HG02678 (cell line): ENCODE measurements at regions not wholly inside any gene's neighbourhood (a gene's known extent, or its start where the extent isn't known, plus 50 kb on each side); places are given as distances from the start of the nearest gene placed in this dataset.

ENCODE experiments used
- ATAC-seq: cut with Tn5 transposase; IDR thresholded peaks from one replicate; pipeline ENCODE4 v1.9.1; 2021; ENCODE audit warnings: mild to moderate bottlenecking, moderate library complexity; ENCODE audit not compliant: unreplicated experiment

DNA sequence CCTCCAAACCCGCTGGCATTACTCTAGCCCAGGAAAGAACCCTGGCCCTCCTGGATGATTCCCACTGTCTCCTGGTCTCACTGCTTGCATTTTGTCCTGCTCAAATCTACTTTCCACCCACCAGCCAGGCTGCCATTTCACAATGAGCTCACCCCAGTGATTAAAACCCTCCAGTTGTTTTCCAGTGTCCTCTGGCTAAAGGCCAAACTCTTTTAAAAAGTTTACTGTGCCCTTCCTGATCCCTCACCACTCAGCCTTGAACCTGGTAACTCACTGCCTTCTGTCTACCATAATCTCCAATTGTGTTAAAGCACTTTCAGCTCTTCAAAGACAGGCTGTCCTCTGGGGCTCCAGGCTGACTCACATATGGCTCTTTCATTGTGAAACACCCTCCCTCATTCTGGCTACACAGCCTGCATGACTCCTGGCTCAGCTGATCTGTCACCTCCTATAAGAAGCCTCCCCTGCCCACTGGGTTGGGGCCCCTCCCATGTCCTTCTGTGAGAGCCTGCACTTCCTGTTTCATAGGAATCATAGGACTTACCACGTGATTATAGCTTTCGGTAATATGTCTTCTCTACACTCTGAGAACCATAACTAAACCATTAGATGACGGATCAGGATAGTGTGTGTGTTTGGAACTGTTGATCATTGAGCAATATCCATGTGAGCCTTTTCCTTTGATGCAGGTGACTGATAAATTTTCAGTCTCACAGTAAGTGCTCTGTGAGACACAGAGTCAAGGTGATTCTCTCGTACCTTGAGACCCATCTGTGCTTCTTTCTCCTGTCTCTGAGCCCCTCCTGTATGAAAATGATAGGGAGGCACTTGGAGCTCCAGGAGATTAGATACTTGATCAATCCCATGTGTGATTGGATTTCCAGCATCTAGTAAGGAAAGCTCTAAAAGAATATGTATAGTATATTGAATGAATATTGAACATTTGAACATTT, 590.8 kb upstream of the ID2 start:
- no peak for ATAC-seq

DNA sequence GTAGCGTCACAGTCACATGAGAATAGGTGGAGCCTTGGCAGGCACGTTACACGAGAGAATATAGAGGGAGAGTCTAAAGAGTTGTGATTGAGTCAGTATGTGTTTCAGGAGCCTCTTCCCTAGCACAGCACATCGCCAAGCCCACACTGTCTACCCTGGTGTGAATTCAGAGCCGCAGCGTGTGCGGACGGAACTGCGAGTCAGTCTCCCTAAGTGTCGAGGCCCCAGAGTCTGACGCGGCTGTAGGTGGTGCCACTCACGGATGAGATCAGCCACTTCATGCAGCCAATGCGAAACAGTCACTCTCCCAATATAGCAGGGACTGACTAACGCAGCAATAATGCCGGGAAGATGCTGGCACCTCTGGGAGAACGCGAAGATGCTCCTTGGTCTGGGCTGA, 587.3 kb upstream of the ID2 start:
- ATAC-seq: no peak

DNA sequence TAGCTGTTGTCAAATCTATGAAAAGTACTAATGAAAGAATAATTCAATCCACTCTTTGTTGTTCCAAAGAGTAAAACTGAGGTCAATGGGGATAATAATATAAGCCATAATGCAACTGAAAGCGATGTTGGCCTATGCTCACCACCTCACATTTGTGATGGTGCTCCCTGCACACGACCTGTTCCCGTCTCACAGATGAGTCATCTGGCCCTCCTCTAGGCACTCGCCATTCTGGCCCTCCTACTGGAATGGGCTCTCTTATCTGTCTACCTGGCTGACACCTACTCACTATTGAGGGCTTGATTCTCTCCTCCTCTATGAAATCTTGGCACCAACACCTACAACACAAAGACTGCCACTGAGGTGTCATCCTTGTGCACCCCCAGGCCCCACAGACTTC, 585.9 kb upstream of the ID2 start:
- no peak for ATAC-seq

DNA sequence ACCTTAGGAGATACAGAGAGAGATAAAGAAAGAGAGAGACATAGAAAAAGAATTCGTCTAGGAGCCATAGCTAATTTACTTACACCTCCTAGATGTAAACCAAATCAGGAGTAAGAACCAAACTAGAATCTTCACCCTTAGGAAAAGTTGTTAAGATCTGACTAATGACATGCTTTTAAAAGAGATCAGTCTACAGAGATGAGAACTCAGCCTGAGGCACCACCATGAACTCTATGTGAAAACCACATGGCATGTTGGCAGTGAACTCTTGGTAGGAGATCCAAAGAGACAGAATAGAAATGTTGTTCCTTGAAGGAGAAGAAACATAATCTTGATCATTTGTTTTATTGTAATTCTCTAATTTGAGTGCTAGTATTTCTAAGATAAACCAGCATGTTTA, 585.4 kb upstream of the ID2 start:
- ATAC-seq: no peak

DNA sequence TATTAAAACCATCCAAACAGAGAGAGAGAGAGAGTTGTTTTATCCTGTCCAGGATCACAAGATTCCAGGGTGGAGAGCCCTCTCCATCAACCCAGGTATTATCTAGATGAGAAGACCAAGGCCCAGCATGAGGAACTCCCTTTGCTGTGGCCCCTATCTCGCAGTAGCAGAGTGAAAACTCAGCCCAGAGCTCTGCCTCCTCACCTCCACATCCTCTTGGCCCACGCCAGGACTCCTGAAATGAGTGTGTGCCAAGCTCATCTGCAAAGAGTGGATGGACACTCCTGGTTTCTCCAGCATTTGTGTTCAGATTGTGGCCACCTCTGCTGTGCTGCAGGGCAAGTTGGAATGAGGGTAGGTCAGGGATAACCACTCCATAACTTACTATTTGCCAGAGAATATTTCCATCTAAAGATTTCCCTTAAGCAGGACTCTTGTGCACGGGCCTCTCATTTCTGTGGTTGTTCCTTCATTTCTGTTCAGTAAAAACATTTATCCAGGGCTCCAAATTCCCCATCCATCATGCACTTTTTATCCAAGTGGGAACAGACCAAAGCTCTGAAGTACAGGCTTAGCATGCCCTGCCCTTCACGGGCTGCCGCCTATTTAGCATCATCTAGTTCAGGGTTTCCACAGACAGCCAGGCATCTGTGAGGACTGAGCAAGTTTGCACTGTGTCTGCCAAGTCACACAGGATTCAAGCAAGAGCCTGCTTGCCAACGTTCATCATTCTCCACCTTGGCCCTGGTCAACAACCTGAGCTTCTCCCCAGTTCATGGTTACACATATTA, 583.2 kb upstream of the ID2 start:
- ATAC-seq: no peak

DNA sequence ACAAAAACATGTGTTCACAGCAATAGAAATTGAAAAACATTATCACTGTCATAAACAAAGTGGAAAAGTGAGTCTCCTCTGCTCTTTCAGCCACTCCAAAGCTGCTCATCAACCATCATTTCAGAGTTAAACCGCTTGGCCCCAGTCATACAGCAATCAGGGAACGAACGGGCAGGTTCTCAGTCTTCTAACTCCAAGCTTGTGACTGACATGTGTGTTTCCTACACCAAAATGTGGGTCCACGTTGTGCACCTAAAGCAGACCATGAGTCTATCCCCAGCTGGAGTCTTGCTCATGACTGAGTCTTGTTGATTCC, 582.6 kb upstream of the ID2 start:
- no peak for ATAC-seq

DNA sequence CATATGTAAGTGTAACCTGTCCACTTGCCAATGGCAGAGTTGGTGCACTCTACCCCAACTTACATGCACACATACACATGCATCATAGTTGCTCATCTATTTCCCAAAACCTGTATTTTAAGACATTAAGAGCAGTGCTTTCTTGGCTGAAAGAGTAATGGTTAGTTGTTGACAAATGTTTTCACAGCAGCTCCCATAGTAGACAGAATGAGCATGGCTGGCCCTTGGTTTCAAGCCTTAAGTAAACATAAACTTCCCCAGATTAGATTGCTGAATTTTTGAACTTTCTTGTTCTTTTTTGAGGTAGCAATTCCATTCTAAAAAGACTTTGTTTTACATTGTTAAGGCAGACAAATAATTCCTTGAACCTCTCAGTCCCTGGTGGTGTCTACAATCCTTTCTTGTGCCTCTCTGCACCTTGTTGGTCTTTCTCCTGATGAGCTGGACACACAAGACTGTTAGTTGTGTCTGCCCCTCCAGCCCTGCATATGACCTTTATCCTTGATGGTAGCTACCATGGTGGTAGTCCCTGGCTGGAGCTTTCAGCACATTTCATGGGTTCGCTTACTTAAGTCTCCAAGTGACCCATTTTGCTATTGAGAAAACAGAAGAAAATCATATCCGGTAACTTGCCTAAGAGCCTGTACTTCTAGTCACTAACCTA, 580.1 kb upstream of the ID2 start:
- no peak for ATAC-seq

DNA sequence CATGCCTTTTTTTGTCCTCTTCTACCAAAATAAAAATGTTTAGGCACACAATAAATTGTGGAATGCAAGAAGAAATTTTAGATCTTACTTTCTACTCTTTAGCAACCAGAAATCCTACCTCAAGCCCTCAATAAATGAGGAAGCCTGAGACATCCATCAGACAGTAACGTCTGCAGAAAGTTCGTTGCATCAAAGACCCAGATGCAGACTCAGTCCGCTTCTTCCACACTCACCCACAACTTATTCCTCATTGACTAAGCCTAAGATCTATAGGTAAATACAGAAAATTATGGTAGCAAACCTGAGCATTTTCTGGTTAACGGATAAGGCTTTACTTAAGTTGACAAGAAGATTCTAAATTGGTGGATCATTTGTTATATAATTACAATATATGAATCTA, 579.4 kb upstream of the ID2 start:
- no peak for ATAC-seq

DNA sequence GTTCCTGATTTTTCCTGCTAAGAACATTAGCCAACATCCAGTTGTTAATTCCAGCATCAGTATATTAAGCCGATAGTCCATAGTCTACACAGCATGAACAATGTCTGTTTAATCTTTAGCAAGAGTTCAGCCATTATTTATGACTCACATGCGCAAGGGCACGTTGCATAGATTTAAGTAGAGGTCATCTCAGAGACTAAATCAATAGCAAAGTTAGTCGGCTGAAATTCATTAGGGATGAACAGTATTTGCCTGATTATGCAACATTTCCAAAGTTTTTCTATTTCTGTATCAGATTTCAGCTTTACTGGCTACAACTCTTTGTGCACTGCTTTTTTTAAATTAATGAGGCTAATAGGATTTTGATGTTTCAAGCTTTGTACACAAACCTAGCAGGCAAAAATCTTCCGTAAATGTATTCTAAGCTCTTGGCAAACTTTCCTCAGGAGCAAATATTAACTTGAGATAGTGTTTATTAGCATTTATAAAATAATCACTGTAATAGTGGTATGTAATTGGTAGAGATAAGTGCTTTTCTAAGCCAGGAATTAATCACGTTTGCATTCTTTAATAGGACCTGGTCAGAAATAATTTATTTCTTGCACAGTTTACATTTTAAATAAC, 578.7 kb upstream of the ID2 start:
- ATAC-seq: no peak

DNA sequence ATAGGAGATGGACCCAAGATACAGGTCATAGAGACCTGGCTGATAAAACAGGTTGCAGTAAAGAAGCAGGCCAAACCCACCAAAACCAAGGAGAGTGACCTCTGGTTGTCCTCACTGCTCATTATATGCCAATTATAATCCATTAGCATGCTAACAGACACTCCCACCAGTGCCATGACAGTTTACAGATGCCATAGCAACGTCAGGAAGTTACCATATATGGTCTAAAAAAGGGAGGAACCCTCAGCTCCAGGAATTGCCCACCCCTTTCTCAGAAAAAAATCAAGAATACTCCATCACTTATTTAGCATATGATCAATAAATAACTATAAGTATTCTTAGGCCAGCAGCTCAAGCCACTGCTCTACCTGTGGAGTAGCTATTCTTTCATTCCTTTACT, 574.7 kb upstream of the ID2 start:
- no peak for ATAC-seq

DNA sequence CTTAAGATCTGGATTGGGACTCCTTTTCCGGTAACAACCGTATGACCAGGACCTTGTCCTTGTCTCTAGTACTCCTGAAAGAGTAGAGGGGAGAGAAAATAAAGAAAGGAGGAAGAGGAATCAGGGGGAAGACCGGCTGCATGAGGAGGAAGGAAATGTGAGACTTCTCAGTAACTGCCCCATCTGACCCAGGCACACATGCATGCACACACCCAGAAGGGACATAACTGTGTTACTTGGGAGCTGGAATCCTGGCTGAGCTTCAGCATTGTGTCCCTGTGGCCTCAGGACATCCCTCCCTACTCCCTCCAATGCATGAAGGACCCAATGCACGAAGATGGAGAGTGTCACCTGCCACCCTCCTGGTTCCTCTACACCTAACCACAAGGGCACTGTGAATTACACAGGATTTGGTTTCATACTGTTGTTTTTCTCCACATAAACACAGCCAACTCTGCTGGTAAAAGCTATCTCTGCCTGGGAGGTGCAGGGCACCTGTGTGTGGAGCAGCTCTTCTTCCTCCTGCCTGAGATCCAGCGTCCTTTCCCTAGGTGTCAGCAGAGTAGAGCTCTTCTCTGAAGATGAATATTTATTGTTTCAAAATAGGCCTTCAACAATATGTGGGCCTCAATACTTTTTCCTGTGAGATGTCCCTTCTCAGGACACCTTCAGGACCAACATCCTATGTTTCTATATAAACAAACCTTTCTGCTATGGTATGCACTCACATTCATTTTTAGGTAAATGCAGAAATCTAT, 574.1 kb upstream of the ID2 start:
- ATAC-seq: no peak

DNA sequence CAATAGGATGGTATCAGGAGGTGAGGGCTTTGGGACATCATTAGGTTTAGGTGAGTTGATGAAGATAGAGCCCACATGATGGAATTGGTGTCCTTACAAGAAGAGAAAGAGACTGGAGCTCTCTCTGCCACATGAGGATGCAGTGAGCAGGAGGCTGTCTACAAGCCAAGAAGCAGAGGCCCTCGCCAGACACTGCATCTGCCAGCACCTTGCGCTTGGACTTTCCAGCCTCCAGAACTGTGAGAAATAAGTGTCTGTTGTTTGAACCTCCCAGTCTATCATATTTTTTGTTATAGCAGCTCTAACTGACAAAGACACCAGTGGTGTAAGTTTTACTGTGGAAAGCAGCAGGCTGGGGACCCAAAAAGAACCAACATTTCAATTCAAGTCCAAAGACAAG, 571.1 kb upstream of the ID2 start:
- no peak for ATAC-seq

DNA sequence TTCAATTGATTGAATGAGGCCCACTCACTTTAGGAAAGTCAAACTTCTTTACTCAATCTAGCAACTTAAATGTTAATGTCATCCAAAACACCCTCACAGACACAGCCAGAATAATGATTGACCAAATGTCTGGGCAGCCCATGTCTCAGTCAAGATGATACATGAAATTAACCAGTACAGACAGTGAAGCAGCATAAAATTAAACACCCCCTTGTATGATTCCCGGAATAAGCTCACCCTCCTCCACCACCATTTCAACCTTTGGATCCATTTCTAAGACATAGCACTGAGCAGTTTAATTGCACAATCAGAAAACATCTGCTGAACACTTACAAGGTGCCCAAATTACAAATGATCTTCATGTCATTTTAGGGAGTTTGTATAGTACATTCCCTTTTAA, 570.7 kb upstream of the ID2 start:
- no peak for ATAC-seq

DNA sequence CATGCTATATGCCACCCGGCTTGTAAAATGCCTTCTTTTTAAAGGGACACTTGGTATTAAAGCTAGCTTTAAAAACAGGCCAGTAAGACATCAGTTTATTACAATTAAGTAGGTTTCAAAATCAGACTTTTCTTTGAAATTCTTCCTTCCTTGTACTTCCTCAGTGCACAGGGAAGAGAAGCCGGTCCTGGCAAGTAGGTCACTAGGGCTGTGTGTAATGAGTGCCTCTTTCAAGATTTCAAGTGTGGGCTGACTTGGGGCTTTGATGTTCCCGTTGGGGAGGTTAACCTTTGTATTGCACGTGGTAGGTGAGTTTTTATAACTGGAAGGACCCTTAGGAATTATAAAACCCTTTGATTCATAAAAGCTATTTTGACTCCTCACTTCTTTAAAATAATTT, 566.4 kb upstream of the ID2 start:
- ATAC-seq: no peak

DNA sequence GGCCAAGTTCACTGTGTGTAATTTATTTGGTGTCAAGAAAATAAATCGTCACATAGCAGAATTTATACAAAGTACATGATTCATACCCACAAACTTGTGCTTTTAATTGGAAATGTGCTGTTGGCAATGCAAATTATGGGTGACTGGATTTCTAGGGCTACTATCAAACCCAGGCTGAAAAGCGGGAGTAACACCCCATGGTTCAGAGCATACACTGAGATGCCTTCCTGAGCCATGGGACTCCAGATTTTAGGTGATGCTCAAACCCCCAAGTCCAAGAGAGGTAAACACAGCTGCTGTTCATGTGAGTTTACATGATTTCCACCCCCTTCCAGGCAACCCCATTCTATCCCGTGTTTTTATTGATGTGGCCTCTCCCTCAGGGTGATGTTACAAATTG, 565.9 kb upstream of the ID2 start:
- ATAC-seq: no peak

DNA sequence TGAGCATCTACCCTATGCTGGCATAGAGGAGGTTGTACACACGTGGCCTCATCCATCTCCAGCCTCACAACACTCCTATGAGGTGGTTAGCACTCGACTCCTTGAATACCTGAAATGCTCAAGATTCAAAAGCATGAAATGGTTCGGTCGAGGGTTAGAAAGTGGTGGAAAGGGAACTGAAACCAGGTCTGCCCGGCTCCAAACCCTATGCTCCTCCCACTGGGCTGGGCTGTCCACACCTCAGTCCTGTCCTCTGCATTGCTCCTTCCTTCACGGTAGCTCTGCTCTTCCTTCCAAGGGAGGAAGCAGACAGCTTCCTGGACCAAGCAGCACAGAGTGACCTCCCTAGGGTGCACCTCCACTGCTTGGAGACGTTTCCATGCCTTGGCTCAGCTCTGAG, 565.2 kb upstream of the ID2 start:
- peak; percentile 97 for ATAC-seq

DNA sequence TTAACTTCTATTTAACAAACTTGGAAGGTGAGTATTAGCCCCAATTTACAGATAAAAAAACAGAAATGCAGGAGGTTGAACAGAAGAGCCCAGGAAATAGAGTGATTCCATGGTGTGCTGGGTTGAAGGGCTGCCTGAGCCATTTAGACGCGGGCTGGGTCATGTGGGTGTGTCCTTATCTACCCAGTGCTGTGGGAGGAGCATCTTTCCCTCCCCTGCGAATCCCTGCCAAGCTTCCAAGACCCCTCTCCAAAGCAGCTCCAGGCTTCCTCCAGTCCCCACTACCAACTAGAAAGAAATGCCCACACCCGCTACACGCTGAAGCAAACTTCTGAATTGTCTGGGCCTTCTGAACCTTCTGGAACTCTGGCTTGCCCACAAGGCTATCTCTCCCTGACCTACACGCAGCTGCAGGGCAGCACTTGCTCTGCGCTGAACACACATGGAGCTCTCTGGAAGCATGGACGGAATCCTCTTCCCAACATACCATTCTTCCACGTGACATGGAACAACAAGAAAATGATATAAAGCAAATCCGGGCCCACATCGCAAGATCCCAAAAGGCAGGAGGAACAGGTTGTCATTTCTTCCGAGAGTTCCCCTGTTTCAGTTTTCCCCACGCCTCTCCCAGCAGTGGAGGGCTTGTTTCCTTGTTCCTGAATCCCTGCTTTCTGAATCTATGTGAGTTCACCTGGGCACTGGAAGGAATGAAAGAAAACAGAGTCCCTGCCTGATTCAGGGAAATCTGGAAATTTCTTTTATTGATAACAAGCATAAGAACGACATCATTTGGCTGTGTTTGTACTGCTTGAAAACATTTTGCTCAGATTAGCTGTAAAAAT, 562.7 kb upstream of the ID2 start:
- ATAC-seq: no peak

DNA sequence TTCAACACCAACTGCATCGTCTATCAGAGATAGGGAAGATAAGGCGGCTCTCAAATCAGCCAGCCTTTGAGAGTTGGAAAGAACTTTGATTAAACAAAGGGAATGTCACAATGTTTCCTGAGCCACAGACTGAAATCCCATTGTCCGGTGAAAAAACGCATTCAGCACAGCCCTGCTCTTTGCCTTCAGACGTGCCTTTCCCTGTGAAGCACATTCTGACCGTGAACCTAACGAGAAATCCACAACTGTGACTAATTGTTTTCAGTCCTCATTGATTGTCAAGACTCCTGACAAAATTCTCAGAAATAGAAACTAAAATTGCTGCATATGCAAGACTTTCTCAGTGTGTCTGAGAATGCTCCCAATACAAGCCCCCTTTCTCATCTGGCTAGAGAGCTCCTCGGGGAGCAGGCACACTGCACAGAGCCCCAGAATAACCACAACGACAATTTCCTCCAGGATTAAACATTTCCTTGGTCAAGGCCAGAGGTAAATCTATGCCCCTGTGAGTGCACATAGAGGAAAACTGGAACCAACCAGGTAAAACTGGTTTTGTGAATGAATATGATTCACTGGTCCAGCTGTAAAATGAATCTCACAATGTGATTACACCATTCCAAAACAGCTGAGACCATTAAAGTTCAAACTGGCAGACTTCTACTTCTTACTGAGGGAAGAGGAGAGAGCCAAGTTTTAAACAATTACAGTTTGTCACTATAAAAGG, 561.9 kb upstream of the ID2 start:
- ATAC-seq: no peak

DNA sequence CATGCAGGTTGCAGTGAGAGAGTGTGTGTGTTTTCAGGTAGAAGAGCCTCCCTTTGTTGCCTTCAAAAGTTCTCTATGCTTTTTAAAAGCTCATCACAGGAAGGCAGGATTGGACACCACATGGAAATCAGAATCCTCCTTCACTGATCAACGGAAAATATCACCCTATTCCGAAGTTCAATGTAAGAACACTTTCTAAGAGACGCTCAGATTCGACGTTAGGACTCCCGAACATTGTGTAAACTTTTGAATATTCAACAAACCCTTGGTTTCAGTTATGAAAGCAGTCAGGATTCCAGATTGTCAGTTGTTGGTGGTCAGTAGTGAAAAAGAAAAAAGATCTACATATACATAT, 561.4 kb upstream of the ID2 start:
- no peak for ATAC-seq
